ENCODE measurements at regions not wholly inside any gene's neighbourhood (a gene's known extent, or its start where the extent isn't known, plus 50 kb on each side); places are given as distances from the start of the nearest gene placed in this dataset.

DNA sequence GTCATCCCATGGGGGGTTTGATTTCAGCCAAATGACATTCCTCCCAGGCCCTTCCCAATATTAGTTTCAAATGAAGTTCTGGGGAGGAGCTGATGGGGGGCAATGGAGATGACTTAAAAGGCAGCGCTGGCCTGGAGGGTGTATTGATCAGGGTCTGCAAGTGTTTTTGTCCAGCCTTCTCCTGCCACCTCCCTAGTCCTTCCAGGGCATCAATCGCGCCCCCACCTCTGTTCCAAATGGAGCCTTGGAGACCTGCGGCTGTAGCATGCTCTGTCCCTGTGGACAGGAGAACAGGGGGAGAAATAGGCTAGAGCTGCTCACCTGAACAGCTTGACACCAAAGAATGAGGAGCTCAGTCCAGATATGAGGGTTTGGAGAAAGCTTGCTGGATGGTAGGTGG, 386.8 kb upstream of the PODXL start:
- Histone ChIP-seq H3K4me3 (replicated peaks in 1 of 3; ENCODE audit: insufficient read depth in 1 of 3, low read depth in 1 of 3, low read length in 3 of 3) (no peak overlapping the region), H2AFZ (ENCODE audit: low read depth, low read length) (no peak overlapping the region), H3K9me1 (replicated peaks; ENCODE audit: control insufficient read depth, extremely low read depth, insufficient read depth, low read length) (no peaks in the 10 kb centered on the region), H3K36me3 (ENCODE audit: control insufficient read depth in 2 of 2, extremely low read depth in 1 of 2, insufficient read depth in 2 of 2, low read length in 2 of 2) (no peaks in the 10 kb centered on the region), H3K79me2 (ENCODE audit: control insufficient read depth, insufficient read depth, low read length) (no peaks in the 10 kb centered on the region), H3K27me3 (ENCODE audit: control insufficient read depth in 2 of 2, insufficient read depth in 2 of 2, low read length in 2 of 2) (peaks cover 8 to 24% of the 10 kb centered on the region in 2 experiments), H3K27ac (ENCODE audit: insufficient read depth, low read depth, low read length) (no peak overlapping the region), H3K9ac (replicated peaks; ENCODE audit: extremely low read depth, insufficient read depth, low read length) (no peak overlapping the region), H3K4me1 (ENCODE audit: control insufficient read depth, extremely low read depth, insufficient read depth, low read length) (peaks cover 5% of the 10 kb centered on the region), H3K4me2 (ENCODE audit: insufficient read depth, low read length) (no peak overlapping the region), H3K9me3 (replicated peaks; ENCODE audit: control insufficient read depth, insufficient read depth, low read length) (no peaks in the 10 kb centered on the region), H4K20me1 (replicated peaks; ENCODE audit: control insufficient read depth, extremely low read depth, insufficient read depth, low read length) (no peaks in the 10 kb centered on the region)
- no TSS peak for BruUV-seq (replicated peaks)
- CTCF ChIA-PET, result interaction anchor here (1.0 to 3.9 kb wide), 5 partner anchors 81 to 1491 kb away, joined by 3 to 54 read pairs (median 4); no protein-coding TSS in a partner anchor
- DNase-seq (ENCODE audit: low read depth, low spot score) (no peak), FAIRE-seq (no peak)
- POLR2A ChIA-PET, result no interaction called here
- TF ChIP-seq MYC (IDR thresholded peaks at IDR 0.05; ENCODE audit: low read depth, low read length) (no peak), JUN (IDR thresholded peaks at IDR 0.05; ENCODE audit: borderline replicate concordance, insufficient read depth, insufficient read length, low read depth) (no peak), GATA2 (IDR thresholded peaks at IDR 0.05; ENCODE audit: insufficient read depth, insufficient read length, low read depth, low read length) (no peak), FOS (IDR thresholded peaks at IDR 0.05; ENCODE audit: borderline replicate concordance, insufficient read depth, low read length) (no peak), POLR2A (IDR thresholded peaks at IDR 0.05; ENCODE audit: low read depth, low read length) (no peak), EZH2 (IDR thresholded peaks at IDR 0.05; ENCODE audit: borderline replicate concordance, low read depth, low read length, severe bottlenecking) (no peak), POLR2AphosphoS5 (IDR thresholded peaks at IDR 0.05; ENCODE audit: insufficient read depth, low read depth, low read length) (no peak)
- TF ChIP-seq, protein P1, sequence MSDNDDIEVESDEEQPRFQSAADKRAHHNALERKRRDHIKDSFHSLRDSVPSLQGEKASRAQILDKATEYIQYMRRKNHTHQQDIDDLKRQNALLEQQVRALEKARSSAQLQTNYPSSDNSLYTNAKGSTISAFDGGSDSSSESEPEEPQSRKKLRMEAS (IDR thresholded peaks at IDR 0.05; ENCODE audit: insufficient read depth, insufficient read length), result no peak
- TF ChIP-seq, protein P2, sequence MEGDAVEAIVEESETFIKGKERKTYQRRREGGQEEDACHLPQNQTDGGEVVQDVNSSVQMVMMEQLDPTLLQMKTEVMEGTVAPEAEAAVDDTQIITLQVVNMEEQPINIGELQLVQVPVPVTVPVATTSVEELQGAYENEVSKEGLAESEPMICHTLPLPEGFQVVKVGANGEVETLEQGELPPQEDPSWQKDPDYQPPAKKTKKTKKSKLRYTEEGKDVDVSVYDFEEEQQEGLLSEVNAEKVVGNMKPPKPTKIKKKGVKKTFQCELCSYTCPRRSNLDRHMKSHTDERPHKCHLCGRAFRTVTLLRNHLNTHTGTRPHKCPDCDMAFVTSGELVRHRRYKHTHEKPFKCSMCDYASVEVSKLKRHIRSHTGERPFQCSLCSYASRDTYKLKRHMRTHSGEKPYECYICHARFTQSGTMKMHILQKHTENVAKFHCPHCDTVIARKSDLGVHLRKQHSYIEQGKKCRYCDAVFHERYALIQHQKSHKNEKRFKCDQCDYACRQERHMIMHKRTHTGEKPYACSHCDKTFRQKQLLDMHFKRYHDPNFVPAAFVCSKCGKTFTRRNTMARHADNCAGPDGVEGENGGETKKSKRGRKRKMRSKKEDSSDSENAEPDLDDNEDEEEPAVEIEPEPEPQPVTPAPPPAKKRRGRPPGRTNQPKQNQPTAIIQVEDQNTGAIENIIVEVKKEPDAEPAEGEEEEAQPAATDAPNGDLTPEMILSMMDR (IDR thresholded peaks at IDR 0.05; ENCODE audit: extremely low read depth in 1 of 2, insufficient read depth in 1 of 2, low read depth in 1 of 2, low read length in 2 of 2), result no peak
- dilution Hi-C loops (cut with MboI; ENCODE audit: extremely low pct_ligation_motif_present, low sequenced_read_pairs), result no loop called here
- intact Hi-C loops (cut with micrococcal nuclease), result loop anchor here (10.0 kb wide), 2 partner anchors 248 to 432 kb away; no protein-coding TSS in a partner anchor
